Stomach (tissue), 4 donors: ENCODE measurements at regions not wholly inside any gene's neighbourhood (a gene's known extent, or its start where the extent isn't known, plus 50 kb on each side); places are given as distances from the start of the nearest gene placed in this dataset.

Source experiments
- CTCF ChIP-seq, 7 experiments: fragments of 450-650 bp in 4 of 7; fragments of 200-600 bp in 3 of 7; sonication (generic) in 3 of 7; IDR thresholded peaks; one replicate each; pipeline ENCODE4 v1.5.1; 2016 to 2019; ENCODE audit warnings: antibody characterized with exemption in 7 of 7, control low read depth in 2 of 7, mild to moderate bottlenecking in 1 of 7
- EP300 ChIP-seq: sonication (generic); formaldehyde crosslinking; IDR thresholded peaks from one replicate; pipeline ENCODE4 v1.6.1; 2017; ENCODE audit warnings: antibody characterized with exemption
- POLR2A ChIP-seq, 4 donors: fragments of 450-650 bp; IDR thresholded peaks; one replicate each; pipeline ENCODE4 v1.6.1; 2016; ENCODE audit warnings: antibody characterized with exemption in 4 of 4, control low read depth in 2 of 4, mild to moderate bottlenecking in 1 of 4, moderate library complexity in 1 of 4

DNA sequence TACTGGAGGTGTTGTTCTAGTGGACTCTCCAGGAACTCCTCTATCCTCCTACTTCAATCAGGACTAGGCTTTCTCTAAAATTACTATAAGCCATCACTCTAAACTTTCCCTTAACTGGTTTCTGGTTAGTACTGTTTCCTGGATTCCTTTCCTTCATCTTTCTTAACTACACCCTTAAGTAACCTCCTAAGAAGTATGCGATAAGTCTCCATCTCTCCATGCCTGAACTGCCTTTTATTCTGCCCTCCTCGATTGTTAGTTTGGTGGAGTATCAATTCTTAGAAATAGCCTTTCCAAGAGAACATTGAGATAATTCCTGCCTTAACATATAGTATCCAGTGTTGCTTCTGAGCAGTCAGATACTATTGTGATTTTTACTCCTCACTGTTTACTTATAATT, 162.9 kb upstream of the PDE4B start:
- no peak for TF ChIP-seq CTCF (IDR thresholded peaks at IDR 0.05)
- no peak for TF ChIP-seq POLR2A (IDR thresholded peaks at IDR 0.05)
- TF ChIP-seq EP300: no peak
